ENCODE measurements at regions not wholly inside any gene's neighbourhood (a gene's known extent, or its start where the extent isn't known, plus 50 kb on each side); places are given as distances from the start of the nearest gene placed in this dataset.

GRCh38 chr7:351681-352480 lies 61.9 kb downstream of the FOXL3 start:
- in situ Hi-C loops (cut with MboI; ENCODE audit: low pct_unique_long_range_greater_than_20kb, low sequenced_read_pairs, unreplicated experiment) = no loop called here
- no peak for DNase-seq (ENCODE audit: low spot score)
- TF ChIP-seq CTCF (IDR thresholded peaks at IDR 0.05; ENCODE audit: extremely low read depth, insufficient read depth, missing control alignments) = no peak

GRCh38 chr7:353746-354325 lies 63.9 kb downstream of the FOXL3 start:
- in situ Hi-C loops (cut with MboI; ENCODE audit: low pct_unique_long_range_greater_than_20kb, low sequenced_read_pairs, unreplicated experiment) = no loop called here
- no peak for DNase-seq (ENCODE audit: low spot score)
- no peak for TF ChIP-seq CTCF (IDR thresholded peaks at IDR 0.05; ENCODE audit: extremely low read depth, insufficient read depth, missing control alignments)

- no peak for TF ChIP-seq CTCF (IDR thresholded peaks at IDR 0.05; ENCODE audit: extremely low read depth, insufficient read depth, missing control alignments)
- DNase-seq (ENCODE audit: low spot score) = no peak
- in situ Hi-C loops (cut with MboI; ENCODE audit: low pct_unique_long_range_greater_than_20kb, low sequenced_read_pairs, unreplicated experiment) = no loop called here
Observed at GRCh38 chr7:354597-355470, 64.9 kb downstream of the FOXL3 start.

- no peak for TF ChIP-seq CTCF (IDR thresholded peaks at IDR 0.05; ENCODE audit: extremely low read depth, insufficient read depth, missing control alignments)
- DNase-seq (ENCODE audit: low spot score) = no peak
- in situ Hi-C loops (cut with MboI; ENCODE audit: low pct_unique_long_range_greater_than_20kb, low sequenced_read_pairs, unreplicated experiment) = no loop called here
Observed at GRCh38 chr7:355568-355967, 65.6 kb downstream of the FOXL3 start.

GRCh38 chr7:356087-356486 lies 66.1 kb downstream of the FOXL3 start:
- DNase-seq (ENCODE audit: low spot score) = no peak
- no peak for TF ChIP-seq CTCF (IDR thresholded peaks at IDR 0.05; ENCODE audit: extremely low read depth, insufficient read depth, missing control alignments)
- in situ Hi-C loops (cut with MboI; ENCODE audit: low pct_unique_long_range_greater_than_20kb, low sequenced_read_pairs, unreplicated experiment) = no loop called here

- TF ChIP-seq CTCF (IDR thresholded peaks at IDR 0.05; ENCODE audit: extremely low read depth, insufficient read depth, missing control alignments) = no peak
- in situ Hi-C loops (cut with MboI; ENCODE audit: low pct_unique_long_range_greater_than_20kb, low sequenced_read_pairs, unreplicated experiment) = no loop called here
- DNase-seq (ENCODE audit: low spot score) = no peak
Observed at GRCh38 chr7:356691-357462, 66.9 kb downstream of the FOXL3 start.
